Mesothelial cell of epicardium (in vitro differentiated cells): ENCODE measurements at regions not wholly inside any gene's neighbourhood (a gene's known extent, or its start where the extent isn't known, plus 50 kb on each side); places are given as distances from the start of the nearest gene placed in this dataset.

Experiments used
- DNase-seq, 2 experiments: peaks; one replicate each; pipeline ENCODE4 v3.0.0; 2021; ENCODE audit warnings: low spot score in 2 of 2; ENCODE audit not compliant: unreplicated experiment in 2 of 2
- H3K27ac Mint-ChIP-seq: 2 replicates; pipeline ENCODE4 v1.8.0; 2021; ENCODE audit warnings: mixed read lengths
- H3K27me3 Mint-ChIP-seq: 2 replicates; pipeline ENCODE4 v1.8.0; 2021; ENCODE audit warnings: low read depth, mixed read lengths
- H3K36me3 Mint-ChIP-seq: 2 replicates; pipeline ENCODE4 v1.8.0; 2021; ENCODE audit warnings: mixed read lengths
- H3K4me1 Mint-ChIP-seq: 2 replicates; pipeline ENCODE4 v1.8.0; 2021; ENCODE audit warnings: mixed read lengths
- H3K4me3 Mint-ChIP-seq: 2 replicates; pipeline ENCODE4 v1.8.0; 2021; ENCODE audit warnings: mild to moderate bottlenecking, moderate library complexity, mixed read lengths
- H3K9me3 Mint-ChIP-seq: 2 replicates; pipeline ENCODE4 v1.8.0; 2021; ENCODE audit warnings: mixed read lengths
- CTCF ChIP-seq: fragments of 200-600 bp; sonication (generic); IDR thresholded peaks from one replicate; pipeline ENCODE4 v1.5.0; 2021; ENCODE audit warnings: antibody characterized with exemption; ENCODE audit not compliant: unreplicated experiment

GRCh38 chr3:189491831-189492230 is 139.4 kb upstream of the TP63 start:
- TF ChIP-seq CTCF, result no peak
- Mint-ChIP-seq H3K36me3 (no peaks in the 10 kb centered on the region), H3K27ac (no peak overlapping the region), H3K27me3 (no peaks in the 10 kb centered on the region), H3K4me3 (no peak overlapping the region), H3K4me1 (no peaks in the 10 kb centered on the region), H3K9me3 (peaks cover 2% of the 10 kb centered on the region)
- DNase-seq, result no peak

GRCh38 chr3:189493271-189493670 is 137.9 kb upstream of the TP63 start:
- Mint-ChIP-seq H3K27me3 (no peaks in the 10 kb centered on the region), H3K27ac (no peak overlapping the region), H3K4me3 (no peak overlapping the region), H3K36me3 (no peaks in the 10 kb centered on the region), H3K4me1 (no peaks in the 10 kb centered on the region), H3K9me3 (no peaks in the 10 kb centered on the region)
- DNase-seq, result no peak
- TF ChIP-seq CTCF, result no peak

DNA sequence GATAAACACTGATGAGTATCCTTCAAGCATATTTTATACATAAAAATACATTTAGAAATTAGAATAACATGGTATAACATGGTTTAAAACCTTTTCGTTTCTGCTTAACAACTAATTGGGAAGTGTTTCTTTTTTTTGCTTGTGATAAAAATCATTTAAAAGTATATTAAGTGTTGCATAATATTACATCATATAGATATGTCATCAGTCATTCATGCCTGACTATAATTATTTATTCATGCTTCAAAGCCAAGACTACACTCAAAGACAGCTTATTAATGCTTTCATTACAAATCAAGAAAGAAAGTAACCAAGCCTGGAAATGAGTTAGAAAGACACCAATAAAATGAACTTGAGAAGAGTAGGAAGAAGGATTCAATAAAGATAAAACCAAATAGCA is 136.6 kb upstream of the TP63 start:
- Mint-ChIP-seq H3K27ac (no peak overlapping the region), H3K27me3 (no peaks in the 10 kb centered on the region), H3K4me1 (no peaks in the 10 kb centered on the region), H3K4me3 (no peak overlapping the region), H3K36me3 (no peaks in the 10 kb centered on the region), H3K9me3 (no peaks in the 10 kb centered on the region)
- DNase-seq, result no peak
- no peak for TF ChIP-seq CTCF

- Mint-ChIP-seq H3K4me3 (no peak overlapping the region), H3K27me3 (no peaks in the 10 kb centered on the region), H3K27ac (no peak overlapping the region), H3K4me1 (no peaks in the 10 kb centered on the region), H3K36me3 (no peaks in the 10 kb centered on the region), H3K9me3 (no peaks in the 10 kb centered on the region)
- TF ChIP-seq CTCF, result no peak
- no peak for DNase-seq
Measured at GRCh38 chr3:189496375-189497138, 134.6 kb upstream of the TP63 start.

- no peak for TF ChIP-seq CTCF
- no peak overlapping the region for H3K27ac Mint-ChIP-seq
- H3K9me3 Mint-ChIP-seq, result no peaks in the 10 kb centered on the region
- no peak overlapping the region for H3K4me3 Mint-ChIP-seq
- no peaks in the 10 kb centered on the region for H3K36me3 Mint-ChIP-seq
- no peaks in the 10 kb centered on the region for H3K4me1 Mint-ChIP-seq
- no peaks in the 10 kb centered on the region for H3K27me3 Mint-ChIP-seq
- DNase-seq, result no peak
Measured at GRCh38 chr3:189498995-189499704, 132.0 kb upstream of the TP63 start.
